SK-N-MC (cell line): ENCODE measurements at regions not wholly inside any gene's neighbourhood (a gene's known extent, or its start where the extent isn't known, plus 50 kb on each side); places are given as distances from the start of the nearest gene placed in this dataset.

ENCODE experiments used
- EZH2 ChIP-seq: fragments of 200-600 bp; sonication (generic); IDR thresholded peaks from one replicate; pipeline ENCODE4 v1.6.1; 2017; ENCODE audit warnings: antibody characterized with exemption
- POLR2AphosphoS5 ChIP-seq: IDR thresholded peaks from 2 replicates; pipeline ENCODE4 v1.6.1; 2012; ENCODE audit warnings: mild to moderate bottlenecking, low read depth, low read length, borderline replicate concordance

GRCh38 chr3:127483902-127484591, 106.5 kb downstream of the TPRA1 start:
- no peak for TF ChIP-seq POLR2AphosphoS5
- no peak for TF ChIP-seq EZH2
